WERI-Rb-1 (cell line): ENCODE measurements at regions not wholly inside any gene's neighbourhood (a gene's known extent, or its start where the extent isn't known, plus 50 kb on each side); places are given as distances from the start of the nearest gene placed in this dataset.

ENCODE experiments used
- DNase-seq: peaks from one replicate; pipeline ENCODE4 v3.0.0-alpha.2; 2020
- H3K27ac ChIP-seq: fragments of 250-450 bp; sonication (Bioruptor Pico); 2 replicates; pipeline ENCODE4 v1.5.1; 2020; ENCODE audit warnings: mild to moderate bottlenecking, moderate library complexity
- H3K27me3 ChIP-seq: fragments of 250-450 bp; sonication (Bioruptor Pico); 2 replicates; pipeline ENCODE4 v1.5.1; 2021; ENCODE audit warnings: mild to moderate bottlenecking, low read depth, moderate library complexity; ENCODE audit not compliant: insufficient read depth, severe bottlenecking
- H3K36me3 ChIP-seq: fragments of 250-450 bp; sonication (Bioruptor Pico); 2 replicates; pipeline ENCODE4 v1.5.1; 2020; ENCODE audit warnings: mild to moderate bottlenecking, moderate library complexity
- H3K4me3 ChIP-seq: 2 replicates; pipeline ENCODE4 v1.5.1; 2011; ENCODE audit warnings: low read depth, mild to moderate bottlenecking, control low read depth, low read length
- H3K9me3 ChIP-seq: fragments of 250-450 bp; sonication (Bioruptor Pico); 2 replicates; pipeline ENCODE4 v1.5.1; 2021; ENCODE audit warnings: mild to moderate bottlenecking, moderate library complexity; ENCODE audit not compliant: severe bottlenecking
- CTCF ChIP-seq: IDR thresholded peaks from 2 replicates; pipeline ENCODE4 v1.5.1; 2011; ENCODE audit warnings: low read depth, mild to moderate bottlenecking, control low read depth, inconsistent platforms, low read length

GRCh38 chr2:207334624-207335371 lies 169.1 kb upstream of the KLF7 start:
- Histone ChIP-seq H3K27ac (no peak overlapping the region), H3K36me3 (no peaks in the 10 kb centered on the region), H3K4me3 (no peak overlapping the region), H3K9me3 (no peaks in the 10 kb centered on the region), H3K27me3 (no peaks in the 10 kb centered on the region)
- DNase-seq = no peak
- TF ChIP-seq CTCF = no peak

GRCh38 chr2:207337234-207338219 lies 171.8 kb upstream of the KLF7 start:
- no peaks in the 10 kb centered on the region for H3K36me3 ChIP-seq
- no peak for DNase-seq
- no peaks in the 10 kb centered on the region for H3K27me3 ChIP-seq
- H3K4me3 ChIP-seq = no peak overlapping the region
- H3K27ac ChIP-seq = no peak overlapping the region
- no peaks in the 10 kb centered on the region for H3K9me3 ChIP-seq
- TF ChIP-seq CTCF = no peak

GRCh38 chr2:207338220-207338607 lies 172.5 kb upstream of the KLF7 start:
- H3K36me3 ChIP-seq = no peaks in the 10 kb centered on the region
- no peak overlapping the region for H3K4me3 ChIP-seq
- TF ChIP-seq CTCF = no peak
- H3K27ac ChIP-seq = no peak overlapping the region
- no peak for DNase-seq
- H3K27me3 ChIP-seq = no peaks in the 10 kb centered on the region
- H3K9me3 ChIP-seq = no peaks in the 10 kb centered on the region

GRCh38 chr2:207338610-207339009 lies 172.9 kb upstream of the KLF7 start:
- Histone ChIP-seq H3K27ac (no peak overlapping the region), H3K4me3 (no peak overlapping the region)
- TF ChIP-seq CTCF = no peak

GRCh38 chr2:207341112-207341750 lies 175.5 kb upstream of the KLF7 start:
- no peaks in the 10 kb centered on the region for H3K36me3 ChIP-seq
- no peaks in the 10 kb centered on the region for H3K27me3 ChIP-seq
- no peak for DNase-seq
- H3K4me3 ChIP-seq = no peak overlapping the region
- TF ChIP-seq CTCF = no peak
- H3K27ac ChIP-seq = no peak overlapping the region
- H3K9me3 ChIP-seq = no peaks in the 10 kb centered on the region

More at GRCh38 chr2:207338610-207339009, 172.9 kb upstream of the KLF7 start:
- H3K9me3 ChIP-seq = no peaks in the 10 kb centered on the region
- no peaks in the 10 kb centered on the region for H3K36me3 ChIP-seq
- H3K27me3 ChIP-seq = no peaks in the 10 kb centered on the region
- DNase-seq = no peak
